Type B pancreatic cell (in vitro differentiated cells): ENCODE measurements at regions not wholly inside any gene's neighbourhood (a gene's known extent, or its start where the extent isn't known, plus 50 kb on each side); places are given as distances from the start of the nearest gene placed in this dataset.
"Not testable (repeated sequence)": the region's sequence is repeated elsewhere in the genome, so short reads cannot be mapped to it uniquely, and the experiment has no call there.

Experiments
- DNase-seq: peaks from one replicate; pipeline ENCODE4 v3.0.0; 2021; ENCODE audit warnings: mixed read lengths; ENCODE audit not compliant: unreplicated experiment; ENCODE audit errors: extremely low spot score
- H3K27ac Mint-ChIP-seq: 2 replicates; pipeline ENCODE4 v1.8.0; 2021; ENCODE audit warnings: mild to moderate bottlenecking, mixed read lengths
- H3K27me3 Mint-ChIP-seq: 2 replicates; pipeline ENCODE4 v1.8.0; 2021; ENCODE audit warnings: mixed read lengths
- H3K36me3 Mint-ChIP-seq: 2 replicates; pipeline ENCODE4 v1.8.0; 2021; ENCODE audit warnings: mixed read lengths
- H3K4me1 Mint-ChIP-seq: one replicate; pipeline ENCODE4 v1.8.0; 2021; ENCODE audit warnings: mixed read lengths; ENCODE audit not compliant: unreplicated experiment
- H3K4me3 Mint-ChIP-seq: 2 replicates; pipeline ENCODE4 v1.8.0; 2021; ENCODE audit warnings: mild to moderate bottlenecking, mixed read lengths
- H3K9me3 Mint-ChIP-seq: 2 replicates; pipeline ENCODE4 v1.8.0; 2021; ENCODE audit warnings: mixed read lengths
- TF ChIP-seq, protein P1 (sequence below): fragments of 200-600 bp; sonication (generic); conservative IDR thresholded peaks from 2 replicates; pipeline ENCODE4 v1.5.0; 2021; ENCODE audit warnings: antibody characterized with exemption, mild to moderate bottlenecking

DNA sequence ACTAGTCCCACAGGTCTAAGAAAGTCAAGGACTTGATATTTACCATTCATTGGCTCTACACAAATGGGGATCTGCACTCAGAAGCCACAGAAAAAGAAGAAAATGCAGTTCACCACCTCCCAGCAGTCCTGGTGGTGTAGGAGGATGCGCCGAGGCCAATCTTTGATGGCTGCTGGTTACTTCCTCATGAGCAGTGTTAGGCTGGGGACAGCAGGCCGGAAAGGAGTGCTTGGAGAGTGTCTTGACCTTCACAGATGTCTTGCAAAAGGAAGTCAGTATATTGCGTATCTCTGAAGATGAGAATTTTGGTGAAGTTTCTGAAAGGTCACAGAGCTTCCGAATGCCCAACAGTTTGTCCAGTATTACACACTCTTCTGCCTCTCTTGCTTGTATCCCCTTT, 597.0 kb downstream of the EBF1 start:
- H3K27ac Mint-ChIP-seq: no peak overlapping the region
- peaks cover 22% of the 10 kb centered on the region for H3K9me3 Mint-ChIP-seq
- TF ChIP-seq, protein P1, sequence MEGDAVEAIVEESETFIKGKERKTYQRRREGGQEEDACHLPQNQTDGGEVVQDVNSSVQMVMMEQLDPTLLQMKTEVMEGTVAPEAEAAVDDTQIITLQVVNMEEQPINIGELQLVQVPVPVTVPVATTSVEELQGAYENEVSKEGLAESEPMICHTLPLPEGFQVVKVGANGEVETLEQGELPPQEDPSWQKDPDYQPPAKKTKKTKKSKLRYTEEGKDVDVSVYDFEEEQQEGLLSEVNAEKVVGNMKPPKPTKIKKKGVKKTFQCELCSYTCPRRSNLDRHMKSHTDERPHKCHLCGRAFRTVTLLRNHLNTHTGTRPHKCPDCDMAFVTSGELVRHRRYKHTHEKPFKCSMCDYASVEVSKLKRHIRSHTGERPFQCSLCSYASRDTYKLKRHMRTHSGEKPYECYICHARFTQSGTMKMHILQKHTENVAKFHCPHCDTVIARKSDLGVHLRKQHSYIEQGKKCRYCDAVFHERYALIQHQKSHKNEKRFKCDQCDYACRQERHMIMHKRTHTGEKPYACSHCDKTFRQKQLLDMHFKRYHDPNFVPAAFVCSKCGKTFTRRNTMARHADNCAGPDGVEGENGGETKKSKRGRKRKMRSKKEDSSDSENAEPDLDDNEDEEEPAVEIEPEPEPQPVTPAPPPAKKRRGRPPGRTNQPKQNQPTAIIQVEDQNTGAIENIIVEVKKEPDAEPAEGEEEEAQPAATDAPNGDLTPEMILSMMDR: no peak
- H3K36me3 Mint-ChIP-seq: no peaks in the 10 kb centered on the region
- H3K4me1 Mint-ChIP-seq: peaks cover 9% of the 10 kb centered on the region
- H3K27me3 Mint-ChIP-seq: no peaks in the 10 kb centered on the region
- no peak overlapping the region for H3K4me3 Mint-ChIP-seq
- DNase-seq: no peak

DNA sequence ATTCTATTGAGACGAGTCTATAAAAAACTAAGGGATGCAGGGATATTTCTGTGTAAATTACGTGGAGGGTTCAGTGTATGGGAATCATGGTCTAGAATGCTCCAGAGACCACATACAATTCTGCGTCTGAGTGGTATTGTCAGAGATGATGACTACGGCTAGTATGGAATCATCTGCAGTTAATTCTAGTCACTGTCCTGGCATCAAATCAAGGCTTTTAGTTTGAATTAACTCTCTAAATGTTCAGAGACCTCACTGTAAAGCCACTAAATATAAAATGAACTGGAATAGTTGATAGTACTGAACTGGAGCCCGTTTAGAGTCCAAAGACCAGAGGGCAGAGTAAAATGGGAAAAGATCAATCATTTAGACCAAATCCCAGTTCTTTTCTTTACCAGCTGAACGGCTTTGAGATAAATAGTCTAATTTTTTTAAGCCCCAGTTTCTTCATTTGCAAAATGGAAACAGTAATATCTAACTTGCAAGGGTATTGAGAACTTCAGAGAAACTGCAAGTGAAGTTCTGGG, 599.8 kb downstream of the EBF1 start:
- TF ChIP-seq, protein P1: no peak
- DNase-seq: no peak
- Mint-ChIP-seq H3K9me3 (peaks cover 2% of the 10 kb centered on the region), H3K4me3 (no peak overlapping the region), H3K36me3 (no peaks in the 10 kb centered on the region), H3K4me1 (peaks cover 12% of the 10 kb centered on the region), H3K27me3 (no peaks in the 10 kb centered on the region), H3K27ac (no peak overlapping the region)

DNA sequence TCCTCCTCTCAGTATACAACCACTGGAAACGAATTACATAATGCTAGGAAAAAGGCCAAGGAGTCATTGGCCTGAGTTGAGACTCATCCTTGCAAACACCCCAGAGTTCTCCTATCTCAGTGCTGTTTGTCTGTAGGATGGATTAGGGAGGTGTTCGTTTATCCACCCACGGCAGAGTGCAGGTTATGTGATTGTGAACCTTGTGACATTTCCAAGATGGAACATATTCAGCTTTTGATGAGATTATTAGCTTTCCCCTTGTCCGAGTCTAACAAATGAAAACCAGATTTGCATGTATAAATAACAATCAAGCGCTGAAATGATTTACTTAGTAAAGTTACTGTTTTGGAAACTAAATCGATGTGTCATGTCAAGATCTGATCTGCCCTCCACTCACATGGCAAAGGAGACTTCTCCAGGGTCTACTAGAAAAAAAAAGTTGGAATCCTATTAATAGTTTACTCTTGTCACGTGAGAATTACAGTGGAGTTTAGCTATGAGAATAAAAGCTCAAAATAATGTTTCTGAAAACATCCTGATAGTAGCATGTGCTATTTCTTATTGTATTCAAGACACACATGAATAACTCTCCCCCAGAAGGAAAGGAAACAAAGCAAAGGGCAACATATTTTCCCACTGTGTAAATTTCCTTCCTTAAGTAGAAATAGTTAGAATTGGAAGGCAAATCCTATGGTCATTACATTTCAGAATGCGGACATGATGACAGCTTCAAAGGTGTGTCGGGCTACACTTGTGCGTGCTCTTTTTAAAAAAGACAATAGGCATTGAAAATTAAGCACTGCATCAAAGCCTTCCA, 600.4 kb downstream of the EBF1 start:
- Mint-ChIP-seq H3K4me3 (no peak overlapping the region), H3K36me3 (no peaks in the 10 kb centered on the region), H3K27ac (no peak overlapping the region), H3K9me3 (no peaks in the 10 kb centered on the region), H3K4me1 (peaks cover 12% of the 10 kb centered on the region), H3K27me3 (no peaks in the 10 kb centered on the region)
- DNase-seq: no peak
- TF ChIP-seq, protein P1: no peak

DNA sequence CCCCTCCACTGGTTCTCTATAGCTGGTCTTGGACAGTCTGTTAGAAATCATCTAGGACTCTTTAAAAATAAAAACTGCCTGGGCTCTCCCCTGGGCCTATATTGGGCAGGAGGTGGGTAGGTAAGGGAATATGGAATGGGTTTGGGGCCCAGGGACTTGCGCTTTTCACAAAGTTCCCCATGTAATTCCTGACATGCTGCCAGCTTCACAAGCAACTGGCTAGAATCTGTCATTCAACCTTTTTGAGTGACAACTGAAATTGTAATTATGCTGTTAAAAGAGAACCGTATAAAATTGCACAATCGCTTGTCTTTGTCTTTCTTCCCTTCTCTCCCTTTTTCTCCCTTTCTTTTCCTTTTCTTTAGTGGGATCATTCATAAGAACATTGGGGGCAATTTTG, 603.1 kb downstream of the EBF1 start:
- DNase-seq: no peak
- H3K9me3 Mint-ChIP-seq: no peaks in the 10 kb centered on the region
- TF ChIP-seq, protein P1: no peak
- H3K36me3 Mint-ChIP-seq: no peaks in the 10 kb centered on the region
- no peak overlapping the region for H3K27ac Mint-ChIP-seq
- no peak overlapping the region for H3K4me3 Mint-ChIP-seq
- H3K27me3 Mint-ChIP-seq: no peaks in the 10 kb centered on the region
- peaks cover 21% of the 10 kb centered on the region for H3K4me1 Mint-ChIP-seq

DNA sequence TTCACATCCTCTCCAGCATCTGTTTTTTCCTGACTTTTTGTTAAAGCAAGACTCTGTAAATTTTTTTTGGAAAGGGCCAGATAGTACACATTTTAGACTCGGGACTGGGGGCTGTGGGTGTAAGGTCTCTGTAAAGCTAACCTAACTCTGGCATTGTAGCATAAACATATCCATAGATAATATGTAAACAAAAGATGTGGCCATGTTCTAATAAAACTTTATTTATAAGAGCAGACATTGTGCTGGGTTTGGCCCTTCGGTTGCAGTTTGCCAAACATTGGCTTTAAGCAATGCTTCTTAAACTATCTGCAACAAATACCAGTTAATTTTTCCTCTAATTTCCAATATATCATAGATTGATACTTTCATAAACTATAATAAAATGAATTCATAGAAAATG, 605.2 kb downstream of the EBF1 start:
- no peaks in the 10 kb centered on the region for H3K9me3 Mint-ChIP-seq
- TF ChIP-seq, protein P1: no peak
- peaks cover 21% of the 10 kb centered on the region for H3K4me1 Mint-ChIP-seq
- no peak for DNase-seq
- H3K27me3 Mint-ChIP-seq: no peaks in the 10 kb centered on the region
- no peak overlapping the region for H3K4me3 Mint-ChIP-seq
- no peak overlapping the region for H3K27ac Mint-ChIP-seq
- no peaks in the 10 kb centered on the region for H3K36me3 Mint-ChIP-seq

DNA sequence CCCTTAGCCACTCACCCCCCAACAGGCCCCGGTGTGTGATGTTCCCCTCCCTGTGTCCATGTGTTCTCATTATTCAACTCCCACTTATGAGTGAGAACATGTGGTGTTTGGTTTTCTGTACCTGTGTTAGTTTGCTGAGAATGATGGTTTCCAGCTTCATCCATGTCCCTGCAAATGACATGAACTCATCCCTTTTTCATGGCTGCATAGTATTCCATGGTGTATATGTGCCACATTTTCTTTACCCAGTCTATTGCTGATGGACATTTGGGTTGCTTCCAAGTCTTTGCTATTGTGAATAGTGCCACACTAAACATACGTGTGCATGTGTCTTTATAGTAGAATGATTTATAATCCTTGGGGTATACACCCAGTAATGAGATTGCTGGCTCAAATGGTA, 605.7 kb downstream of the EBF1 start:
- H3K4me3 Mint-ChIP-seq: not testable (repeated sequence)

More for the DNA sequence above, 605.7 kb downstream of the EBF1 start:
- H3K27ac Mint-ChIP-seq, H3K27me3 Mint-ChIP-seq, DNase-seq, H3K36me3 Mint-ChIP-seq, H3K9me3 Mint-ChIP-seq: not testable (repeated sequence)
- H3K4me1 Mint-ChIP-seq: peaks cover 21% of the 10 kb centered on the region
